GM12874 (cell line): ENCODE measurements at regions not wholly inside any gene's neighbourhood (a gene's known extent, or its start where the extent isn't known, plus 50 kb on each side); places are given as distances from the start of the nearest gene placed in this dataset.

ENCODE experiments used
- CTCF ChIP-seq: IDR thresholded peaks from 2 replicates; pipeline ENCODE4 v1.5.1; 2011; ENCODE audit warnings: low read depth, mild to moderate bottlenecking, control low read depth, low read length, moderate library complexity; ENCODE audit not compliant: insufficient read depth

- TF ChIP-seq CTCF = no peak
Measured at GRCh38 chr4:137967480-137968190, 274.5 kb downstream of the SLC7A11 start.

- no peak for TF ChIP-seq CTCF
Measured at GRCh38 chr4:137966504-137966903, 275.6 kb downstream of the SLC7A11 start.

- no peak for TF ChIP-seq CTCF
Measured at GRCh38 chr4:137961051-137961438, 281.1 kb downstream of the SLC7A11 start.

- no peak for TF ChIP-seq CTCF
Measured at GRCh38 chr4:137960371-137961050, 281.6 kb downstream of the SLC7A11 start.

- no peak for TF ChIP-seq CTCF
Measured at GRCh38 chr4:137957806-137958205, 284.3 kb downstream of the SLC7A11 start.

GRCh38 chr4:137956256-137956655, 285.9 kb downstream of the SLC7A11 start:
- TF ChIP-seq CTCF = no peak

- no peak for TF ChIP-seq CTCF
Measured at GRCh38 chr4:137955595-137955994, 286.6 kb downstream of the SLC7A11 start.
